Skin epidermis (tissue), 12 donors: ENCODE measurements at regions not wholly inside any gene's neighbourhood (a gene's known extent, or its start where the extent isn't known, plus 50 kb on each side); places are given as distances from the start of the nearest gene placed in this dataset.
"Not testable (repeated sequence)": the region's sequence is repeated elsewhere in the genome, so short reads cannot be mapped to it uniquely, and the experiment has no call there.

Experiments used
- H3K27ac ChIP-seq, 21 experiments: fragments of 200-600 bp; sonication (generic) in 11 of 21; one replicate each; pipeline ENCODE4 v1.5.0; 2020; ENCODE audit warnings: mild to moderate bottlenecking in 3 of 21, inconsistent platforms in 2 of 21, moderate library complexity in 2 of 21
- H3K4me3 ChIP-seq, 7 experiments: fragments of 200-600 bp; sonication (generic) in 2 of 7; one replicate each; pipeline ENCODE4 v1.5.0; 2020; ENCODE audit warnings: inconsistent platforms in 2 of 7, mild to moderate bottlenecking in 2 of 7, moderate library complexity in 1 of 7

GRCh38 chr12:58117201-58117600 lies 175.8 kb downstream of the ATP23 start:
- no peak overlapping the region for H3K27ac ChIP-seq
- H3K4me3 ChIP-seq = no peak overlapping the region

GRCh38 chr12:58117667-58118066 lies 176.3 kb downstream of the ATP23 start:
- no peak overlapping the region for H3K4me3 ChIP-seq

GRCh38 chr12:58125761-58126160 lies 184.4 kb downstream of the ATP23 start:
- H3K27ac ChIP-seq, H3K4me3 ChIP-seq: not testable (repeated sequence)

More at GRCh38 chr12:58117667-58118066, 176.3 kb downstream of the ATP23 start:
- no peak overlapping the region for H3K27ac ChIP-seq

- H3K4me3 ChIP-seq = no peak overlapping the region
These were observed 190.8 kb downstream of the ATP23 start for GRCh38 chr12:58131986-58132755.

GRCh38 chr12:58138424-58138823 lies 197.1 kb downstream of the ATP23 start:
- H3K4me3 ChIP-seq = no peak overlapping the region
- H3K27ac ChIP-seq = no peak overlapping the region

More at GRCh38 chr12:58131986-58132755, 190.8 kb downstream of the ATP23 start:
- no peak overlapping the region for H3K27ac ChIP-seq

- Histone ChIP-seq H3K27ac (no peak overlapping the region), H3K4me3 (no peak overlapping the region)
These were observed 198.5 kb downstream of the ATP23 start for GRCh38 chr12:58139894-58140293.

GRCh38 chr12:58140395-58140794 lies 199.0 kb downstream of the ATP23 start:
- Histone ChIP-seq H3K27ac (no peak overlapping the region), H3K4me3 (no peak overlapping the region)

GRCh38 chr12:58142991-58143390 lies 201.6 kb downstream of the ATP23 start:
- peak overlapping the region in 2 of 21 experiments; percentile 22 to 74 for H3K27ac ChIP-seq
- no peak overlapping the region for H3K4me3 ChIP-seq

- Histone ChIP-seq H3K4me3 (no peak overlapping the region), H3K27ac (peak overlapping the region in 3 of 21 experiments; percentile 42 to 74 (median 52))
These were observed 202.2 kb downstream of the ATP23 start for GRCh38 chr12:58143498-58143995.

- H3K27ac ChIP-seq = no peak overlapping the region
- no peak overlapping the region for H3K4me3 ChIP-seq
These were observed 207.0 kb downstream of the ATP23 start for GRCh38 chr12:58148405-58148804.

GRCh38 chr12:58148976-58149375 lies 207.6 kb downstream of the ATP23 start:
- no peak overlapping the region for H3K27ac ChIP-seq
- no peak overlapping the region for H3K4me3 ChIP-seq

GRCh38 chr12:58154359-58154758 lies 213.0 kb downstream of the ATP23 start:
- no peak overlapping the region for H3K27ac ChIP-seq
- no peak overlapping the region for H3K4me3 ChIP-seq

GRCh38 chr12:58156697-58157096 lies 215.3 kb downstream of the ATP23 start:
- Histone ChIP-seq H3K27ac (no peak overlapping the region), H3K4me3 (no peak overlapping the region)

GRCh38 chr12:58159941-58160340 lies 218.6 kb downstream of the ATP23 start:
- H3K27ac ChIP-seq = no peak overlapping the region
- H3K4me3 ChIP-seq = no peak overlapping the region

- H3K27ac ChIP-seq = no peak overlapping the region
These were observed 220.4 kb downstream of the ATP23 start for GRCh38 chr12:58161773-58162172.

GRCh38 chr12:58163021-58163420 lies 221.7 kb downstream of the ATP23 start:
- Histone ChIP-seq H3K4me3 (no peak overlapping the region), H3K27ac (no peak overlapping the region)

More at GRCh38 chr12:58161773-58162172, 220.4 kb downstream of the ATP23 start:
- no peak overlapping the region for H3K4me3 ChIP-seq

- Histone ChIP-seq H3K27ac (no peak overlapping the region), H3K4me3 (no peak overlapping the region)
These were observed 225.3 kb downstream of the ATP23 start for GRCh38 chr12:58166643-58167042.

- Histone ChIP-seq H3K27ac (no peak overlapping the region), H3K4me3 (no peak overlapping the region)
These were observed 226.3 kb downstream of the ATP23 start for GRCh38 chr12:58167622-58168021.

GRCh38 chr12:58169826-58170225 lies 228.5 kb downstream of the ATP23 start:
- H3K4me3 ChIP-seq = no peak overlapping the region
- no peak overlapping the region for H3K27ac ChIP-seq

GRCh38 chr12:58171914-58172313 lies 230.5 kb downstream of the ATP23 start:
- H3K4me3 ChIP-seq = no peak overlapping the region

GRCh38 chr12:58172433-58173073 lies 231.2 kb downstream of the ATP23 start:
- Histone ChIP-seq H3K27ac (no peak overlapping the region), H3K4me3 (no peak overlapping the region)

More at GRCh38 chr12:58171914-58172313, 230.5 kb downstream of the ATP23 start:
- peak overlapping the region in 1 of 21 experiments; percentile 4 for H3K27ac ChIP-seq
